ENCODE measurements at regions not wholly inside any gene's neighbourhood (a gene's known extent, or its start where the extent isn't known, plus 50 kb on each side); places are given as distances from the start of the nearest gene placed in this dataset.

GRCh38 chr6:104573350-104573749, 286.4 kb downstream of the HACE1 start:
- Mint-ChIP-seq H3K9me3 (peaks cover 0 to 2% (median 0%) of the 10 kb centered on the region in 3 donors), H3K27me3 (peaks cover 1% of the 10 kb centered on the region)

GRCh38 chr6:104572901-104573300, 286.8 kb downstream of the HACE1 start:
- Mint-ChIP-seq H3K27ac (no peak overlapping the region), H3K27me3 (peaks cover 1% of the 10 kb centered on the region), H3K36me3 (no peaks in the 10 kb centered on the region), H3K4me3 (no peak overlapping the region), H3K4me1 (no peaks in the 10 kb centered on the region), H3K9me3 (peaks cover 0 to 2% (median 0%) of the 10 kb centered on the region in 3 donors)

More at GRCh38 chr6:104573350-104573749, 286.4 kb downstream of the HACE1 start:
- Mint-ChIP-seq H3K27ac (no peak overlapping the region), H3K4me3 (no peak overlapping the region), H3K36me3 (no peaks in the 10 kb centered on the region), H3K4me1 (no peaks in the 10 kb centered on the region)

GRCh38 chr6:104566411-104566810, 293.3 kb downstream of the HACE1 start:
- peaks cover 0 to 1% (median 0%) of the 10 kb centered on the region in 3 donors for H3K4me1 Mint-ChIP-seq
- H3K4me3 Mint-ChIP-seq, result no peak overlapping the region
- no peak overlapping the region for H3K27ac Mint-ChIP-seq
- no peaks in the 10 kb centered on the region for H3K27me3 Mint-ChIP-seq
- peaks cover 0 to 2% (median 0%) of the 10 kb centered on the region in 3 donors for H3K9me3 Mint-ChIP-seq
- H3K36me3 Mint-ChIP-seq, result no peaks in the 10 kb centered on the region

GRCh38 chr6:104563306-104563705, 296.4 kb downstream of the HACE1 start:
- Mint-ChIP-seq H3K4me3 (no peak overlapping the region), H3K9me3 (no peaks in the 10 kb centered on the region), H3K27ac (no peak overlapping the region), H3K36me3 (no peaks in the 10 kb centered on the region), H3K27me3 (no peaks in the 10 kb centered on the region), H3K4me1 (peaks cover 0 to 1% (median 0%) of the 10 kb centered on the region in 3 donors)

GRCh38 chr6:104559435-104560202, 300.1 kb downstream of the HACE1 start:
- H3K27ac Mint-ChIP-seq, result no peak overlapping the region
- H3K4me3 Mint-ChIP-seq, result peak overlapping the region in 1 of 4 donors; percentile 80
- H3K36me3 Mint-ChIP-seq, result no peaks in the 10 kb centered on the region
- no peaks in the 10 kb centered on the region for H3K9me3 Mint-ChIP-seq
- no peaks in the 10 kb centered on the region for H3K27me3 Mint-ChIP-seq
- H3K4me1 Mint-ChIP-seq, result no peaks in the 10 kb centered on the region

GRCh38 chr6:104558746-104559145, 301.0 kb downstream of the HACE1 start:
- Mint-ChIP-seq H3K27ac (no peak overlapping the region), H3K36me3 (no peaks in the 10 kb centered on the region), H3K27me3 (no peaks in the 10 kb centered on the region), H3K4me1 (no peaks in the 10 kb centered on the region), H3K9me3 (no peaks in the 10 kb centered on the region), H3K4me3 (no peak overlapping the region)

GRCh38 chr6:104548297-104548696, 311.4 kb downstream of the HACE1 start:
- Mint-ChIP-seq H3K9me3 (no peaks in the 10 kb centered on the region), H3K4me3 (no peak overlapping the region), H3K27me3 (no peaks in the 10 kb centered on the region), H3K36me3 (no peaks in the 10 kb centered on the region), H3K27ac (no peak overlapping the region), H3K4me1 (no peaks in the 10 kb centered on the region)

GRCh38 chr6:104541411-104541810, 318.3 kb downstream of the HACE1 start:
- Mint-ChIP-seq H3K27ac (no peak overlapping the region), H3K9me3 (no peaks in the 10 kb centered on the region), H3K4me1 (no peaks in the 10 kb centered on the region), H3K4me3 (no peak overlapping the region), H3K27me3 (no peaks in the 10 kb centered on the region), H3K36me3 (no peaks in the 10 kb centered on the region)

- Mint-ChIP-seq H3K4me1 (no peaks in the 10 kb centered on the region), H3K27ac (no peak overlapping the region), H3K36me3 (no peaks in the 10 kb centered on the region), H3K27me3 (no peaks in the 10 kb centered on the region), H3K9me3 (no peaks in the 10 kb centered on the region), H3K4me3 (no peak overlapping the region)
Observed at GRCh38 chr6:104540743-104541142, 319.0 kb downstream of the HACE1 start.

- Mint-ChIP-seq H3K36me3 (no peaks in the 10 kb centered on the region), H3K27me3 (peaks cover 3% of the 10 kb centered on the region), H3K4me1 (no peaks in the 10 kb centered on the region), H3K27ac (no peak overlapping the region), H3K9me3 (no peaks in the 10 kb centered on the region), H3K4me3 (no peak overlapping the region)
Observed at GRCh38 chr6:104539173-104539572, 320.5 kb downstream of the HACE1 start.

- H3K4me3 Mint-ChIP-seq, result no peak overlapping the region
- H3K27ac Mint-ChIP-seq, result no peak overlapping the region
- no peaks in the 10 kb centered on the region for H3K36me3 Mint-ChIP-seq
- no peaks in the 10 kb centered on the region for H3K4me1 Mint-ChIP-seq
- H3K9me3 Mint-ChIP-seq, result no peaks in the 10 kb centered on the region
- H3K27me3 Mint-ChIP-seq, result peaks cover 3% of the 10 kb centered on the region
Observed at GRCh38 chr6:104537872-104538271, 321.8 kb downstream of the HACE1 start.

- H3K27ac Mint-ChIP-seq, result no peak overlapping the region
- H3K36me3 Mint-ChIP-seq, result no peaks in the 10 kb centered on the region
- no peak overlapping the region for H3K4me3 Mint-ChIP-seq
- H3K27me3 Mint-ChIP-seq, result peaks cover 3% of the 10 kb centered on the region
- no peaks in the 10 kb centered on the region for H3K9me3 Mint-ChIP-seq
- H3K4me1 Mint-ChIP-seq, result no peaks in the 10 kb centered on the region
Observed at GRCh38 chr6:104537180-104537579, 322.5 kb downstream of the HACE1 start.

GRCh38 chr6:104532462-104532861, 327.3 kb downstream of the HACE1 start:
- Mint-ChIP-seq H3K36me3 (no peaks in the 10 kb centered on the region), H3K9me3 (no peaks in the 10 kb centered on the region), H3K27ac (no peak overlapping the region), H3K4me3 (no peak overlapping the region), H3K27me3 (peaks cover 4% of the 10 kb centered on the region), H3K4me1 (no peaks in the 10 kb centered on the region)

GRCh38 chr6:104531646-104532045, 328.1 kb downstream of the HACE1 start:
- Mint-ChIP-seq H3K4me3 (no peak overlapping the region), H3K27ac (no peak overlapping the region), H3K27me3 (peaks cover 5% of the 10 kb centered on the region), H3K36me3 (no peaks in the 10 kb centered on the region), H3K9me3 (no peaks in the 10 kb centered on the region), H3K4me1 (no peaks in the 10 kb centered on the region)

- Mint-ChIP-seq H3K27me3 (peaks cover 5% of the 10 kb centered on the region), H3K36me3 (no peaks in the 10 kb centered on the region), H3K4me3 (no peak overlapping the region), H3K4me1 (no peaks in the 10 kb centered on the region), H3K27ac (no peak overlapping the region), H3K9me3 (no peaks in the 10 kb centered on the region)
Observed at GRCh38 chr6:104527761-104528415, 331.8 kb downstream of the HACE1 start.

GRCh38 chr6:104527311-104527710, 332.4 kb downstream of the HACE1 start:
- H3K9me3 Mint-ChIP-seq, result no peaks in the 10 kb centered on the region
- H3K4me3 Mint-ChIP-seq, result no peak overlapping the region
- H3K4me1 Mint-ChIP-seq, result no peaks in the 10 kb centered on the region
- no peaks in the 10 kb centered on the region for H3K36me3 Mint-ChIP-seq
- H3K27ac Mint-ChIP-seq, result no peak overlapping the region
- peaks cover 5% of the 10 kb centered on the region for H3K27me3 Mint-ChIP-seq
